B cell (primary cell): ENCODE measurements at regions not wholly inside any gene's neighbourhood (a gene's known extent, or its start where the extent isn't known, plus 50 kb on each side); places are given as distances from the start of the nearest gene placed in this dataset.

Experiments
- ATAC-seq: fragments of 200-7000 bp; cut with Tn5 transposase; one replicate; pipeline ENCODE4 v1.10.0; 2021; ENCODE audit warnings: low read depth, mild to moderate bottlenecking, moderate number of reproducible peaks, moderate library complexity
- CTCF ChIA-PET: fragments of 350-600 bp; sonication (Branson Sonifier 250); formaldehyde crosslinking; loops from one replicate; lab custom pipeline; 2021; ENCODE audit warnings: antibody characterized with exemption, inconsistent platforms; lab: Charles Lee
- POLR2A ChIA-PET: fragments of 350-600 bp; sonication (Branson Sonifier 250); formaldehyde crosslinking; loops from one replicate; lab custom pipeline; 2021; ENCODE audit warnings: antibody characterized with exemption; lab: Charles Lee
- DNase-seq: peaks from one replicate; pipeline ENCODE4 v3.0.0; 2013
- H2AFZ ChIP-seq: 2 replicates; pipeline ENCODE4 v1.6.1; 2012; ENCODE audit warnings: mild to moderate bottlenecking, low read depth, low read length; ENCODE audit not compliant: insufficient read depth, poor library complexity, severe bottlenecking
- H3K27ac ChIP-seq, 2 donors: 1 replicate in 1 of 2; 2 replicates in 1 of 2; pipeline ENCODE4 v1.5.1; 2012 to 2013; ENCODE audit warnings: low read length in 2 of 2, mild to moderate bottlenecking in 2 of 2, moderate library complexity in 1 of 2
- H3K27me3 ChIP-seq, 4 experiments: fragments of 200-600 bp in 1 of 4; sonication (generic) in 1 of 4; replicated peaks in 1 of 4; 1 replicate in 2 of 4; 2 replicates in 2 of 4; pipeline versions ENCODE4 v1.6.1 to v1.7.0; 2013 to 2016; ENCODE audit warnings: low read length in 3 of 4, mild to moderate bottlenecking in 2 of 4, mixed read lengths in 1 of 4, moderate library complexity in 1 of 4; ENCODE audit not compliant: insufficient read depth in 4 of 4, control insufficient read depth in 3 of 4; ENCODE audit errors: control extremely low read depth in 1 of 4
- H3K36me3 ChIP-seq, 2 experiments: replicated peaks in 1 of 2; 1 replicate in 1 of 2; 2 replicates in 1 of 2; pipeline versions ENCODE4 v1.6.1 to v1.7.1; 2013; ENCODE audit warnings: low read length in 1 of 2; ENCODE audit not compliant: insufficient read depth in 2 of 2, control insufficient read depth in 1 of 2; ENCODE audit errors: control extremely low read depth in 1 of 2, extremely low read depth in 1 of 2
- H3K4me1 ChIP-seq, 2 donors: fragments of 200-600 bp in 1 of 2; sonication (generic) in 1 of 2; 1 replicate in 1 of 2; 2 replicates in 1 of 2; pipeline versions ENCODE4 v1.5.1 to v1.6.1; 2013 to 2017; ENCODE audit warnings: low read length in 2 of 2; ENCODE audit not compliant: control insufficient read depth in 2 of 2, insufficient read depth in 2 of 2
- H3K4me2 ChIP-seq: replicated peaks from 2 replicates; pipeline ENCODE3; 2012; ENCODE audit warnings: mild to moderate bottlenecking, low read depth, low read length; ENCODE audit not compliant: poor library complexity, severe bottlenecking
- H3K4me3 ChIP-seq, 5 experiments: fragments of 200-600 bp in 1 of 5; sonication (generic) in 1 of 5; 1 replicate in 3 of 5; 2 replicates in 2 of 5; pipeline versions ENCODE4 v1.5.1 to v1.7.0; 2011 to 2016; ENCODE audit warnings: low read length in 4 of 5, mild to moderate bottlenecking in 4 of 5, low read depth in 2 of 5, control low read depth in 1 of 5, moderate library complexity in 1 of 5; ENCODE audit not compliant: insufficient read depth in 1 of 5; ENCODE audit errors: control extremely low read depth in 1 of 5, extremely low read depth in 1 of 5
- H3K79me2 ChIP-seq: fragments of 200-600 bp; sonication (generic); one replicate; pipeline ENCODE4 v1.6.0; 2016; ENCODE audit warnings: low read length; ENCODE audit not compliant: control insufficient read depth, insufficient read depth
- H3K9ac ChIP-seq: fragments of 200-600 bp; sonication (generic); 2 replicates; pipeline ENCODE4 v1.6.1; 2017; ENCODE audit warnings: mild to moderate bottlenecking, low read length, moderate library complexity
- H3K9me3 ChIP-seq, 3 donors: one replicate each; pipeline versions ENCODE4 v1.6.1 to v1.7.1; 2013; ENCODE audit warnings: low read length in 2 of 3; ENCODE audit not compliant: control insufficient read depth in 2 of 3, insufficient read depth in 1 of 3; ENCODE audit errors: control extremely low read depth in 1 of 3
- H4K20me1 ChIP-seq: 2 replicates; pipeline ENCODE4 v1.6.0; 2012; ENCODE audit warnings: mild to moderate bottlenecking, low read length; ENCODE audit not compliant: insufficient read depth, control insufficient read depth, poor library complexity, severe bottlenecking
- H3K27ac Mint-ChIP-seq: one replicate; pipeline ENCODE4 v1.8.0; 2021; ENCODE audit warnings: mixed read lengths
- H3K27me3 Mint-ChIP-seq: one replicate; pipeline ENCODE4 v1.8.0; 2021; ENCODE audit warnings: mixed read lengths
- H3K4me1 Mint-ChIP-seq: one replicate; pipeline ENCODE4 v1.8.0; 2021; ENCODE audit warnings: mixed read lengths
- H3K4me3 Mint-ChIP-seq: one replicate; pipeline ENCODE4 v1.8.0; 2021; ENCODE audit warnings: mixed read lengths
- H3K9me3 Mint-ChIP-seq: one replicate; pipeline ENCODE4 v1.8.0; 2022; ENCODE audit warnings: mixed read lengths; ENCODE audit not compliant: insufficient read depth
- CTCF ChIP-seq: fragments of 200-600 bp; IDR thresholded peaks from one replicate; pipeline ENCODE4 v1.8.0; 2022; ENCODE audit warnings: antibody characterized with exemption, mild to moderate bottlenecking
- EZH2 ChIP-seq: IDR thresholded peaks from 2 replicates; pipeline ENCODE4 v1.6.1; 2012; ENCODE audit warnings: borderline replicate concordance, low read depth, mild to moderate bottlenecking, moderate library complexity, low read length; ENCODE audit not compliant: insufficient read depth, poor library complexity, severe bottlenecking
- WGBS: methylation state at CpG from one replicate; pipeline ENCODE4 v1.1.5; 2013; ENCODE audit warnings: missing lambda C conversion rate; ENCODE audit not compliant: insufficient coverage; 5-methylcytosine and 5-hydroxymethylcytosine counted together
- intact Hi-C: fragments of 100-400 bp; cut with micrococcal nuclease; formaldehyde crosslinking; loops from one replicate; pipeline ENCODE4 v1.10.0; 2022

GRCh38 chr3:116914004-116914403 is 204.4 kb downstream of the TUSC7 start:
- H2AFZ ChIP-seq = no peak overlapping the region
- no CpG with 5 or more reads among the region's 2 CpGs for WGBS

GRCh38 chr3:116916836-116917235 is 207.3 kb downstream of the TUSC7 start:
- Mint-ChIP-seq H3K9me3 (no peaks in the 10 kb centered on the region), H3K27ac (no peak overlapping the region), H3K27me3 (no peaks in the 10 kb centered on the region), H3K4me3 (no peak overlapping the region), H3K4me1 (no peaks in the 10 kb centered on the region)
- Histone ChIP-seq H3K36me3 (no peaks in the 10 kb centered on the region), H3K4me2 (no peak overlapping the region), H4K20me1 (no peaks in the 10 kb centered on the region), H3K4me1 (no peaks in the 10 kb centered on the region), H3K27ac (no peak overlapping the region), H3K79me2 (no peaks in the 10 kb centered on the region), H3K9ac (no peak overlapping the region), H3K4me3 (no peak overlapping the region), H2AFZ (no peak overlapping the region), H3K9me3 (no peaks in the 10 kb centered on the region), H3K27me3 (no peaks in the 10 kb centered on the region)
- no peak for TF ChIP-seq EZH2
- TF ChIP-seq CTCF = no peak
- DNase-seq (no peak), ATAC-seq (no peak)
- intact Hi-C loops = no loop called here
- CTCF ChIA-PET = no interaction called here
- POLR2A ChIA-PET = no interaction called here

More at GRCh38 chr3:116914004-116914403, 204.4 kb downstream of the TUSC7 start:
- H3K9me3 Mint-ChIP-seq = no peaks in the 10 kb centered on the region
- H3K27me3 Mint-ChIP-seq = no peaks in the 10 kb centered on the region
- no peaks in the 10 kb centered on the region for H3K27me3 ChIP-seq
- H3K4me2 ChIP-seq = no peak overlapping the region
- no peak for DNase-seq
- H3K4me1 Mint-ChIP-seq = no peaks in the 10 kb centered on the region
- intact Hi-C loops = no loop called here
- no peak overlapping the region for H3K27ac Mint-ChIP-seq
- H3K36me3 ChIP-seq = no peaks in the 10 kb centered on the region
- H3K4me3 ChIP-seq = no peak overlapping the region
- no peaks in the 10 kb centered on the region for H4K20me1 ChIP-seq
- no peaks in the 10 kb centered on the region for H3K9me3 ChIP-seq
- H3K79me2 ChIP-seq = no peaks in the 10 kb centered on the region
- no peak overlapping the region for H3K4me3 Mint-ChIP-seq
- no peak for TF ChIP-seq EZH2
- no peak for TF ChIP-seq CTCF
- no peak overlapping the region for H3K27ac ChIP-seq
- H3K9ac ChIP-seq = no peak overlapping the region
- ChIA-PET POLR2A (no interaction called here), CTCF (no interaction called here)
- H3K4me1 ChIP-seq = no peaks in the 10 kb centered on the region
- no peak for ATAC-seq
